GM23338 (cell line): ENCODE measurements at regions not wholly inside any gene's neighbourhood (a gene's known extent, or its start where the extent isn't known, plus 50 kb on each side); places are given as distances from the start of the nearest gene placed in this dataset.

Experiments
- ATAC-seq: fragments of 200-7000 bp; cut with Tn5 transposase; 3 replicates; pipeline ENCODE4 v1.9.1; 2020
- DNase-seq: peaks from one replicate; pipeline ENCODE4 v3.0.0-alpha.2; 2015; ENCODE audit warnings: low spot score
- H2AFZ ChIP-seq: fragments of 200-600 bp; sonication (generic); 2 replicates; pipeline ENCODE4 v1.8.0; 2016; ENCODE audit warnings: antibody characterized with exemption, mild to moderate bottlenecking, moderate library complexity
- H3F3A ChIP-seq: fragments of 200-600 bp; sonication (generic); replicated peaks from 2 replicates; pipeline ENCODE4 v1.8.0; 2017; ENCODE audit warnings: antibody characterized with exemption, mixed run types, low read depth
- H3K27ac ChIP-seq: fragments of 200-600 bp; sonication (generic); 2 replicates; pipeline ENCODE4 v1.6.1; 2016; ENCODE audit warnings: low read depth
- H3K27me3 ChIP-seq: fragments of 200-600 bp; sonication (generic); 2 replicates; pipeline ENCODE4 v1.8.0; 2016; ENCODE audit warnings: mild to moderate bottlenecking, mixed run types, moderate library complexity; ENCODE audit not compliant: insufficient read depth
- H3K36me3 ChIP-seq: fragments of 200-600 bp; sonication (generic); 2 replicates; pipeline ENCODE4 v1.8.0; 2016; ENCODE audit warnings: mild to moderate bottlenecking; ENCODE audit not compliant: insufficient read depth
- H3K4me1 ChIP-seq: fragments of 200-600 bp; sonication (generic); 2 replicates; pipeline ENCODE4 v1.8.0; 2016; ENCODE audit warnings: mild to moderate bottlenecking, moderate library complexity; ENCODE audit not compliant: insufficient read depth
- H3K4me2 ChIP-seq: fragments of 200-600 bp; sonication (generic); 2 replicates; pipeline ENCODE4 v1.7.1; 2017; ENCODE audit warnings: mixed run types
- H3K4me3 ChIP-seq: fragments of 200-600 bp; sonication (generic); 2 replicates; pipeline ENCODE4 v1.6.1; 2016; ENCODE audit warnings: mixed run types
- H3K79me2 ChIP-seq: fragments of 200-600 bp; sonication (generic); replicated peaks from 2 replicates; pipeline ENCODE4 v1.8.0; 2017; ENCODE audit warnings: mild to moderate bottlenecking; ENCODE audit not compliant: insufficient read depth
- H3K9me2 ChIP-seq: fragments of 200-600 bp; sonication (generic); 2 replicates; pipeline ENCODE4 v1.8.0; 2017; ENCODE audit not compliant: insufficient read depth
- H4K20me1 ChIP-seq: fragments of 200-600 bp; sonication (generic); replicated peaks from 2 replicates; pipeline ENCODE4 v1.8.0; 2017; ENCODE audit warnings: mild to moderate bottlenecking; ENCODE audit not compliant: insufficient read depth
- H3K27ac Mint-ChIP-seq: 2 replicates; pipeline ENCODE4 v1.8.0; 2020; ENCODE audit warnings: inconsistent platforms, mild to moderate bottlenecking, moderate library complexity, mixed read lengths
- H3K27me3 Mint-ChIP-seq: 3 replicates; pipeline ENCODE4 v1.8.0; 2022; ENCODE audit warnings: low read depth, mild to moderate bottlenecking, moderate library complexity, mixed read lengths, inconsistent platforms; ENCODE audit not compliant: insufficient read depth, poor library complexity
- H3K36me3 Mint-ChIP-seq: 3 replicates; pipeline ENCODE4 v1.8.0; 2021; ENCODE audit warnings: low read depth, mild to moderate bottlenecking, inconsistent platforms, moderate library complexity, mixed read lengths
- H3K4me1 Mint-ChIP-seq: 3 replicates; pipeline ENCODE4 v1.8.0; 2020; ENCODE audit warnings: mild to moderate bottlenecking, inconsistent platforms, mixed read lengths
- H3K4me3 Mint-ChIP-seq: 3 replicates; pipeline ENCODE4 v1.8.0; 2021; ENCODE audit warnings: moderate library complexity, mild to moderate bottlenecking, inconsistent platforms, mixed read lengths
- H3K9me3 Mint-ChIP-seq: 3 replicates; pipeline ENCODE4 v1.8.0; 2020; ENCODE audit warnings: moderate library complexity, mild to moderate bottlenecking, inconsistent platforms, mixed read lengths
- EZH2 ChIP-seq: fragments of 200-600 bp; sonication (generic); IDR thresholded peaks from one replicate; pipeline ENCODE4 v1.8.0; 2017; ENCODE audit warnings: antibody characterized with exemption, mild to moderate bottlenecking, low read depth; ENCODE audit not compliant: unreplicated experiment
- NANOG ChIP-seq: IDR thresholded peaks from 2 replicates; pipeline ENCODE4 v1.6.1; 2016; ENCODE audit warnings: antibody characterized with exemption, borderline replicate concordance
- REST ChIP-seq: IDR thresholded peaks from one replicate; pipeline ENCODE4 v1.6.1; 2018; ENCODE audit warnings: antibody characterized with exemption; ENCODE audit not compliant: unreplicated experiment
- TF ChIP-seq, protein P1 (sequence below): fragments of 250-450 bp; sonication (Bioruptor Pico); IDR thresholded peaks from 2 replicates; pipeline ENCODE4 v1.5.0; 2020; ENCODE audit warnings: mild to moderate bottlenecking, moderate library complexity

DNA sequence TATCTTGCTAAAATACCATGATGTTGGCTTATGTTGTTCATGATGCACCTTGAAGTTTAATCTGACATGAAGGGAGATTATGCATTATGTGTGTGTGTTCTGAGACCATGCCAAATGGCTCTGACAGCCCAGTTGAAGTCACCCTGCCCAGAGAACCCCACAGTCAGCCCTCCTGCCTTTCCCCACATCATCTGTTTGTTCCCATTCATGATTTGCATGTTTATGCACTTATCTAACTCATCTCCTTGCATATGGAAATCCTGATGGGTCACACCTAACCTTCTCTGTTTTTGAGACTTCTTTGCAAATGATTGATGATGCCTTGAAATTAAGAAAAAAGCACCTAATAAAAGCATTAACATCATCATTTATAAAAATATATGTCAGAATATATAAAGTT lies 752.2 kb downstream of the GALR1 start:
- Histone ChIP-seq H3K27me3 (no peaks in the 10 kb centered on the region), H3K79me2 (no peaks in the 10 kb centered on the region), H2AFZ (no peak overlapping the region), H3K4me1 (no peaks in the 10 kb centered on the region), H3K36me3 (peaks cover 3% of the 10 kb centered on the region; the same call in 1 of the 2 replicates), H4K20me1 (no peaks in the 10 kb centered on the region), H3F3A (no peaks in the 10 kb centered on the region), H3K4me3 (no peak overlapping the region), H3K4me2 (no peak overlapping the region), H3K9me2 (no peaks in the 10 kb centered on the region), H3K27ac (no peak overlapping the region)
- no peak overlapping the region for H3K27ac Mint-ChIP-seq
- H3K9me3 Mint-ChIP-seq, result peaks cover 92% of the 10 kb centered on the region
- H3K36me3 Mint-ChIP-seq, result peaks cover 20% of the 10 kb centered on the region; the same call in 2 of the 3 replicates
- peaks cover 5% of the 10 kb centered on the region; the same call in 2 of the 3 replicates for H3K4me1 Mint-ChIP-seq
- H3K4me3 Mint-ChIP-seq, result no peak overlapping the region
- TF ChIP-seq NANOG (no peak), EZH2 (no peak), REST (no peak)
- TF ChIP-seq, protein P1, sequence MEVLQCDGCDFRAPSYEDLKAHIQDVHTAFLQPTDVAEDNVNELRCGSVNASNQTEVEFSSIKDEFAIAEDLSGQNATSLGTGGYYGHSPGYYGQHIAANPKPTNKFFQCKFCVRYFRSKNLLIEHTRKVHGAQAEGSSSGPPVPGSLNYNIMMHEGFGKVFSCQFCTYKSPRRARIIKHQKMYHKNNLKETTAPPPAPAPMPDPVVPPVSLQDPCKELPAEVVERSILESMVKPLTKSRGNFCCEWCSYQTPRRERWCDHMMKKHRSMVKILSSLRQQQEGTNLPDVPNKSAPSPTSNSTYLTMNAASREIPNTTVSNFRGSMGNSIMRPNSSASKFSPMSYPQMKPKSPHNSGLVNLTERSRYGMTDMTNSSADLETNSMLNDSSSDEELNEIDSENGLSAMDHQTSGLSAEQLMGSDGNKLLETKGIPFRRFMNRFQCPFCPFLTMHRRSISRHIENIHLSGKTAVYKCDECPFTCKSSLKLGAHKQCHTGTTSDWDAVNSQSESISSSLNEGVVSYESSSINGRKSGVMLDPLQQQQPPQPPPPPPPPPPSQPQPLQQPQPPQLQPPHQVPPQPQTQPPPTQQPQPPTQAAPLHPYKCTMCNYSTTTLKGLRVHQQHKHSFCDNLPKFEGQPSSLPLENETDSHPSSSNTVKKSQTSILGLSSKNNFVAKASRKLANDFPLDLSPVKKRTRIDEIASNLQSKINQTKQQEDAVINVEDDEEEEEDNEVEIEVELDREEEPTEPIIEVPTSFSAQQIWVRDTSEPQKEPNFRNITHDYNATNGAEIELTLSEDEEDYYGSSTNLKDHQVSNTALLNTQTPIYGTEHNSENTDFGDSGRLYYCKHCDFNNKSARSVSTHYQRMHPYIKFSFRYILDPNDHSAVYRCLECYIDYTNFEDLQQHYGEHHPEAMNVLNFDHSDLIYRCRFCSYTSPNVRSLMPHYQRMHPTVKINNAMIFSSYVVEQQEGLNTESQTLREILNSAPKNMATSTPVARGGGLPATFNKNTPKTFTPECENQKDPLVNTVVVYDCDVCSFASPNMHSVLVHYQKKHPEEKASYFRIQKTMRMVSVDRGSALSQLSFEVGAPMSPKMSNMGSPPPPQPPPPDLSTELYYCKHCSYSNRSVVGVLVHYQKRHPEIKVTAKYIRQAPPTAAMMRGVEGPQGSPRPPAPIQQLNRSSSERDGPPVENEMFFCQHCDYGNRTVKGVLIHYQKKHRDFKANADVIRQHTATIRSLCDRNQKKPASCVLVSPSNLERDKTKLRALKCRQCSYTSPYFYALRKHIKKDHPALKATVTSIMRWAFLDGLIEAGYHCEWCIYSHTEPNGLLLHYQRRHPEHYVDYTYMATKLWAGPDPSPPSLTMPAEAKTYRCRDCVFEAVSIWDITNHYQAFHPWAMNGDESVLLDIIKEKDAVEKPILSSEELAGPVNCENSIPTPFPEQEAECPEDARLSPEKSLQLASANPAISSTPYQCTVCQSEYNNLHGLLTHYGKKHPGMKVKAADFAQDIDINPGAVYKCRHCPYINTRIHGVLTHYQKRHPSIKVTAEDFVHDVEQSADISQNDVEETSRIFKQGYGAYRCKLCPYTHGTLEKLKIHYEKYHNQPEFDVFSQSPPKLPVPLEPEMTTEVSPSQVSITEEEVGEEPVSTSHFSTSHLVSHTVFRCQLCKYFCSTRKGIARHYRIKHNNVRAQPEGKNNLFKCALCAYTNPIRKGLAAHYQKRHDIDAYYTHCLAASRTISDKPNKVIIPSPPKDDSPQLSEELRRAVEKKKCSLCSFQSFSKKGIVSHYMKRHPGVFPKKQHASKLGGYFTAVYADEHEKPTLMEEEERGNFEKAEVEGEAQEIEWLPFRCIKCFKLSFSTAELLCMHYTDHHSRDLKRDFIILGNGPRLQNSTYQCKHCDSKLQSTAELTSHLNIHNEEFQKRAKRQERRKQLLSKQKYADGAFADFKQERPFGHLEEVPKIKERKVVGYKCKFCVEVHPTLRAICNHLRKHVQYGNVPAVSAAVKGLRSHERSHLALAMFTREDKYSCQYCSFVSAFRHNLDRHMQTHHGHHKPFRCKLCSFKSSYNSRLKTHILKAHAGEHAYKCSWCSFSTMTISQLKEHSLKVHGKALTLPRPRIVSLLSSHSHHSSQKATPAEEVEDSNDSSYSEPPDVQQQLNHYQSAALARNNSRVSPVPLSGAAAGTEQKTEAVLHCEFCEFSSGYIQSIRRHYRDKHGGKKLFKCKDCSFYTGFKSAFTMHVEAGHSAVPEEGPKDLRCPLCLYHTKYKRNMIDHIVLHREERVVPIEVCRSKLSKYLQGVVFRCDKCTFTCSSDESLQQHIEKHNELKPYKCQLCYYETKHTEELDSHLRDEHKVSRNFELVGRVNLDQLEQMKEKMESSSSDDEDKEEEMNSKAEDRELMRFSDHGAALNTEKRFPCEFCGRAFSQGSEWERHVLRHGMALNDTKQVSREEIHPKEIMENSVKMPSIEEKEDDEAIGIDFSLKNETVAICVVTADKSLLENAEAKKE (CRISPR knock-in tag), result no peak
- H3K27me3 Mint-ChIP-seq, result peaks cover 6% of the 10 kb centered on the region
- ATAC-seq (no peak), DNase-seq (no peak)
